Activated CD4-positive, alpha-beta T cell treated with anti-CD3 and anti-CD28 coated beads for 1 hour (primary cell): ENCODE measurements at regions not wholly inside any gene's neighbourhood (a gene's known extent, or its start where the extent isn't known, plus 50 kb on each side); places are given as distances from the start of the nearest gene placed in this dataset.

Experiments
- DNase-seq: peaks from one replicate; pipeline ENCODE4 v3.0.0-alpha.2; 2020

DNA sequence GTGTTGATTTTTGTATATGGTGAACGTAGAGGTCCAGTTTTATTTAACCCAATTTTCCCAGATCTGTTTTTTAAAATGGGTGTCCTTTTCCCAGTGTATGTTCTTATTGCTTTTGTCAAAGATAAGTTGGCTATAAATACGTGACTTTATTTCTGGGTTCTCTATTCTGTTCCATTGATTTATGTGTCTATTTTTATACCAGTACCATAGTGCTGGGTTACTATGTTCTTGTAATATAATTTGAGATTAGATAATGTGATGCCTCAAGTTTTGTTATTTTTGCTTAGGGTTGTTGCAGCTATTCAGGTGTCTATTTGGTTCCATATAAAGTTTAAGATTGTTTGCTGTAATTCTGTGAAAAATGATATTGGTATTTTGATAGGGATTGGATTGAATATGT, 749.1 kb upstream of the GRIA3 start:
- no peak for DNase-seq

DNA sequence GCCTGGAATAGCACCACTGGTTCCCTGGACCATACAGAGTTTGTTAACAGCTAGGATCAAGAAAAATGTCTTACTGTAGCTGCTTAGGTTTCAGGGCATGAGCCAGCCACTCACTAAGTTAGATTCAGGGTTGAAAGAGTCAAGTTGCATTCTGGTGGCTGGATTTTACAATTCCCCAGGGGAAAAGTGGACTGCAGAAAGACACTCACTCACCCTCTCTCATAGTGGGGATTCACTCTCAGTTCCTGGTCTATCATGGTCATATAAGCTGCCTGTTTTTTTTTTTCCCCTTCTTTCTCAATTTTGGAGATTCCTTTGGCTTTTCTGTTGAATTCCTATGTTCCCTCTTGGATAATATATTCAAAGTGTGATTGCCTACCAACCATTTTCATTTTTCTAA, 744.2 kb upstream of the GRIA3 start:
- DNase-seq, result no peak

GRCh38 chrX:122440832-122441231, 743.2 kb upstream of the GRIA3 start:
- DNase-seq, result no peak

GRCh38 chrX:122441451-122441850, 742.6 kb upstream of the GRIA3 start:
- no peak for DNase-seq

DNA sequence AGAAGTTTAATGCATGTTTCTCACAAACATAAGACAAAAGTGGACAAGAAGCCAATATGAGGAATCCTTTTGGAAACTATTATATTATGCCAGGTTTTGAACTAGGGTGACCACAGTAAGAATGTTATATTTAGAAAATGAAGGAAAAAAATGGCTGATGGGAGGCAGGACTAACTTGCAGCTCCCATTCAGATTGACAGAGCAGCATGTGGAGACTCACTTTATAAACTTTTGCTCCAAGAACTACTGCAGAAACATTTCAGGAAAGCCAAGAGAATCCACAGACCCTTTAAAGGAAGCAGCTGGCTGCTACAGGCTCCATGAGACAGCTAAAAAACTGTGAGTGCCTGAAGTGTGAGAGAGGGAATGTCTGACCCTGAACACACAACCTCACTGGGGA, 738.6 kb upstream of the GRIA3 start:
- DNase-seq, result no peak

DNA sequence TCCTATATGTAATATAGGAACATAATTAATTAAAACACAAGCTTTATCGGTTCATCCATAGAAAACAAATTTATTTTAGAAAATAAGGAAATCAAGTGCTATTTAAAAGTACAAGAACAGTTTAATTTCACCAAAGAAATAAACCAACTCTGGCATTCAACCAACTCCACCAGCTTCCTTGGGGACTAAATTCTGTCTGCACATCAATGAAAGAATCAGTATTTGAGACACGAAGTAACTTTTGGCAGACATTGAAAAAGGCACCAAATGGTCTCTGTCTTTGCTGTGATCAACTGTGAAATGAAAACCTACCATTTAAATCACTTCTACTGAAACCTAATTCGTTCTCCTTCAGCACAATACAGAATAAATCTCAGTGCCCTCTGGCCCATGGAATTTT, 719.7 kb upstream of the GRIA3 start:
- DNase-seq, result no peak

DNA sequence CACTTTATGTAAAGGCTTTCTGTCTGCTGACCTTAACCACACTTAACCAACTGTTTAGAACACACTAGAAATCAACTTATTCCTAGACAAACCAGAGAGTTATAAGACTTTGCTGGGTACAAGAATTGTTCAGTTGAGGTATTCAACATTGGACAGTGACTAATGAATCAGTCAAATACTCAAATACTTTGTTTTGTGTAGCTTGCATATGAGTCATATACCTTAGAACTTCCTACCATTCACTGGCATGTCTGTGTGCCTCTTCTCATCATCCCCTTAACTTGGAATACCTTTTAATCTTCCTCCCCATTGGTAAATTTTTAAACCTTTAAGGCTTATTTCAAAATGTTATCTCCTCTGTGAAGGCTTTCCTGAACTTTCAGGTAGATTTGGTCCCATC, 708.8 kb upstream of the GRIA3 start:
- no peak for DNase-seq

DNA sequence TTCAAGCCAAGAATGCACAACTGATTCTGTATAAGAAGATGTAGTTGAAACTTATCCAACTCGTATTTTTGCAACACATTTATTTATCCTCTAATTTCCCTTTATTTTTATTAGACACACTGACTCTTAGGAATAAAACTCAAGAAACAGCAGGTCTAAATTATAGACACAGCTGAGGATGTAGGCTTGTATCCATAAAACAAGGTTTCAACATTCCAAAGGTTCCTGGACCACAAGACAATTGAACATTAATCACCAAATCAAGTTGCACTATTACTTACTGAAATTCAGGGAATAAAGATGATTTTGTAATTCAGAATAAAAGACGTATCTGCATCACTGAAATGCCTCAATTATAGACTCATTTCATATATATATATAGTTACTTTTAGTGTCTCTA, 683.5 kb upstream of the GRIA3 start:
- DNase-seq, result no peak

GRCh38 chrX:122501652-122502051, 682.4 kb upstream of the GRIA3 start:
- no peak for DNase-seq

DNA sequence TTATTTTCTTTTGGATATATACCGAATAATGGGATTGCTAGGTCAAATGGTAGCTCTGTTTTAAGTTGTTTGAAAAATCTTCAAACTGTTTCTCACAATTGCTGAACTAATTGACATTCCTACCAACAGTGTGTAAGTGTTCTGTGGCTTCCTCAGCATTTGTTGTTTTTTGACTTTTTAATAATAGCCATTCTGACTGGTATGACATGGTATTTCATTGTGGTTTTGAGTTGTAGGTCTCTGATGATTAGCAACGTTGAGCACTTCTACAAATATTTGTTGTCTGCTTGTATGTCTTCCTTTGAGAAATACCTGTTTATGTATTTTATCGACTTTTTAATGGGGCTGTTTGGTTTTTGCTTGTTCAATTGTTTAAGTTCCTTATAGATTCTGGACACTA, 680.1 kb upstream of the GRIA3 start:
- DNase-seq, result no peak

DNA sequence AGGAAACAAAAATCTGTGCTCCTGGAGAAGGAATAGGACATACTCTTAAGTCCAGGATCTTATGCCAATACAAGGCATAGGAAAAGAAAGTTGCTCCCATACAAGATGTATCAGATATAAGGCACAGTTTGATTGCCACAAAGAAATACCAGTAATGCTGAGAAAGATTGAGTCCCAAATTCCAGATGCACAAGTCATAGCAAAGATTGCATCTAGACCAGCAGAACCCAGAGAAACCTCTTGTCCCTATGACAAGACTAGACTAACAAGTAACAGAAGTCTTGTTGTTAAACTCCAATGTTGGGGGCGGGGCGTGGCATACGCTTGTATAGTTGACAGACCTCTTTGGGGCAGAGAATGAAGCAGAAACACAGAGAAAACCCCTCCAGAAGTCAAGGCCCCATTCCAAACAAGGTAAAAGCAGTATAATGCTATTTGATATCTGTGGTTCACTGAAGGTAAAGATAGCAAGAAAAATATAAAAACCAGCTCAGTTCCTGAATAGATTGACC, 671.5 kb upstream of the GRIA3 start:
- no peak for DNase-seq

GRCh38 chrX:122517786-122518185, 666.3 kb upstream of the GRIA3 start:
- DNase-seq, result no peak

- no peak for DNase-seq
Observed at GRCh38 chrX:122545778-122546177, 638.3 kb upstream of the GRIA3 start.

GRCh38 chrX:122546269-122546668, 637.8 kb upstream of the GRIA3 start:
- DNase-seq, result no peak

- DNase-seq, result no peak
Observed at GRCh38 chrX:122552286-122552800, 631.7 kb upstream of the GRIA3 start.

GRCh38 chrX:122555925-122556324, 628.2 kb upstream of the GRIA3 start:
- no peak for DNase-seq

DNA sequence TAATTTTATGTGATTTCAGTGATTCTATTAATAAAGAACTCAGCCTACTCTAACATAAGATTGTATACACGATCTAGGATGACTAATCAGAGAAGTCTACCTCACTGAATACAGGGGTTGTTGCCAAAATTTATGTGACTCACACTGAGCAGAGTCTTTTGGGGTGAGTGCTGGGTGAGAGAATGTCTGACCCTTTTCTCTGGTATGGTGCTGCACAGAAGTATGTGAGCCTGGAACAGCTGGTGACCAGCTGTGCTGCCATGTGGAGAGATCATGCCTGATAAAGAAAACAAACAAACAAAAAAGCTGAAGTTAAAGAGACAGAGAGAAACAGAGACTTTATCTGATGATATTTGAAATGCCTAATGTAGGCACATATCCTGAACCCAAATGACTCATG, 618.1 kb upstream of the GRIA3 start:
- DNase-seq, result no peak

GRCh38 chrX:122566401-122566800, 617.7 kb upstream of the GRIA3 start:
- no peak for DNase-seq

- DNase-seq, result no peak
Observed at GRCh38 chrX:122567911-122568310, 616.2 kb upstream of the GRIA3 start.

DNA sequence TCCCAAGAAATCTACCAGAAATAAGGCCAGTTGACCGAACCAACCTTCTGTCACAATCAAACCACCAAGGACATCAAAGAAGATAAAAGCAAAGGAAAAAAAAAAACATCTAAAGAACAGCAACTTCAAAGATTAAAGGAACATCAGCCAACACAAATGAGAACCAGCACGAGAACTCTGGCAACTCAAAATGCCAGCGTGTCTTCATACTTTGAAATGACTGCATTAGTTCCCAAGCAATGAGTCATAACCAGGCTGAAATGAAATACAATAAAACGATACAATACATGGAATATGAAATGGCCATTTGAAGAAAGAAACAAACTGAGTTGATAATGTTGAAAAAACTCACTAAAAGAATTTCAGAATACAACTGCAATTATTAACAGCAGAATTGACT, 611.6 kb upstream of the GRIA3 start:
- no peak for DNase-seq

GRCh38 chrX:122579036-122579435, 605.0 kb upstream of the GRIA3 start:
- no peak for DNase-seq

- DNase-seq, result no peak
Observed at GRCh38 chrX:122579526-122579925, 604.6 kb upstream of the GRIA3 start.

- DNase-seq, result no peak
Observed at GRCh38 chrX:122582280-122582974, 601.7 kb upstream of the GRIA3 start.

GRCh38 chrX:122582975-122583305, 601.1 kb upstream of the GRIA3 start:
- DNase-seq, result no peak

DNA sequence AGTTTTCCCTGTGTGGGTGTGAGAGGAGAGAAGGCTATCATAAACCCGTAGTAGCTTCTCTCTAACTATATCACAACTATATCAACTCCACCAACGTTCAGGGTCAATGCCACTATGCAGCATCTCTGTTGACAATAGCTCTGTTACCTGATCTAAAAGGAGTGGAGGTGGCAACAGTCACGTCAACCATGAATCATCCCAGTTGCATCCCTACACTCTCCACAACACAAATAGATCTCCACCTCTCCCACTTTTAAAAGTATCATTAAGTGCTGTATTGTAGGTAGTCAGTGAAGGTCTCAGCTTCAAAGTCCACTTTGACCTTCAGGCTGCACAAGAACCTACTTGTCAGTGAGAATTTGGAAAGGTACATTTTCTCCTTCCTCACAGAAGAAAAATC, 600.5 kb upstream of the GRIA3 start:
- no peak for DNase-seq
